Testis (tissue), 2 donors: ENCODE measurements at regions not wholly inside any gene's neighbourhood (a gene's known extent, or its start where the extent isn't known, plus 50 kb on each side); places are given as distances from the start of the nearest gene placed in this dataset.
"Not testable (repeated sequence)": the region's sequence is repeated elsewhere in the genome, so short reads cannot be mapped to it uniquely, and the experiment has no call there.

Source experiments
- CTCF ChIP-seq, 3 experiments: fragments of 450-650 bp in 2 of 3; fragments of 200-600 bp in 1 of 3; sonication (generic) in 1 of 3; IDR thresholded peaks; one replicate each; pipeline ENCODE4 v1.5.1; 2016 to 2019; ENCODE audit warnings: antibody characterized with exemption in 3 of 3, mild to moderate bottlenecking in 2 of 3, moderate library complexity in 1 of 3
- POLR2A ChIP-seq: fragments of 450-650 bp; IDR thresholded peaks from one replicate; pipeline ENCODE4 v1.6.1; 2017; ENCODE audit warnings: antibody characterized with exemption, mild to moderate bottlenecking, moderate library complexity

GRCh38 chr2:89246620-89247019 is 555.1 kb downstream of the RPIA start:
- not testable (repeated sequence) for TF ChIP-seq CTCF (IDR thresholded peaks at IDR 0.05); POLR2A
